DMS114 treated with DMSO at 0.1 percent for 48 hours (cell line): ENCODE measurements at regions not wholly inside any gene's neighbourhood (a gene's known extent, or its start where the extent isn't known, plus 50 kb on each side); places are given as distances from the start of the nearest gene placed in this dataset.

Experiments used
- DNase-seq: peaks from one replicate; lab custom pipeline; 2025; ENCODE audit not compliant: unreplicated experiment; lab: John Stamatoyannopoulos, UW

GRCh38 chr11:91820709-91821108 lies 403.9 kb upstream of the FAT3 start:
- DNase-seq, result no peak

- DNase-seq, result no peak
Observed at GRCh38 chr11:91819777-91820176, 404.8 kb upstream of the FAT3 start.

GRCh38 chr11:91819195-91819594 lies 405.4 kb upstream of the FAT3 start:
- DNase-seq, result no peak

GRCh38 chr11:91817996-91818395 lies 406.6 kb upstream of the FAT3 start:
- no peak for DNase-seq

- DNase-seq, result no peak
Observed at GRCh38 chr11:91813263-91813662, 411.4 kb upstream of the FAT3 start.

GRCh38 chr11:91810871-91811270 lies 413.7 kb upstream of the FAT3 start:
- DNase-seq, result no peak

GRCh38 chr11:91805293-91805692 lies 419.3 kb upstream of the FAT3 start:
- DNase-seq, result no peak

GRCh38 chr11:91804042-91804441 lies 420.6 kb upstream of the FAT3 start:
- no peak for DNase-seq

- no peak for DNase-seq
Observed at GRCh38 chr11:91802475-91802874, 422.1 kb upstream of the FAT3 start.

GRCh38 chr11:91800208-91800914 lies 424.3 kb upstream of the FAT3 start:
- DNase-seq, result no peak

- no peak for DNase-seq
Observed at GRCh38 chr11:91798240-91798639, 426.4 kb upstream of the FAT3 start.

- DNase-seq, result no peak
Observed at GRCh38 chr11:91796999-91797398, 427.6 kb upstream of the FAT3 start.

GRCh38 chr11:91795139-91795887 lies 429.3 kb upstream of the FAT3 start:
- no peak for DNase-seq

GRCh38 chr11:91794146-91794545 lies 430.5 kb upstream of the FAT3 start:
- DNase-seq, result no peak

- no peak for DNase-seq
Observed at GRCh38 chr11:91792779-91793262, 431.8 kb upstream of the FAT3 start.

- no peak for DNase-seq
Observed at GRCh38 chr11:91791171-91791468, 433.5 kb upstream of the FAT3 start.

- no peak for DNase-seq
Observed at GRCh38 chr11:91790346-91791170, 434.1 kb upstream of the FAT3 start.

GRCh38 chr11:91788764-91789163 lies 435.9 kb upstream of the FAT3 start:
- DNase-seq, result no peak

- DNase-seq, result no peak
Observed at GRCh38 chr11:91786097-91786496, 438.5 kb upstream of the FAT3 start.

- no peak for DNase-seq
Observed at GRCh38 chr11:91783173-91783572, 441.4 kb upstream of the FAT3 start.

- DNase-seq, result no peak
Observed at GRCh38 chr11:91778758-91779157, 445.9 kb upstream of the FAT3 start.

GRCh38 chr11:91776655-91777054 lies 448.0 kb upstream of the FAT3 start:
- no peak for DNase-seq
